Inferior parietal cortex (tissue), 1 donor: ENCODE measurements at regions not wholly inside any gene's neighbourhood (a gene's known extent, or its start where the extent isn't known, plus 50 kb on each side); places are given as distances from the start of the nearest gene placed in this dataset.

ENCODE experiments used
- DNase-seq: peaks from one replicate; pipeline ENCODE4 v3.0.0-alpha.2; 2016; ENCODE audit errors: extremely low spot score

DNA sequence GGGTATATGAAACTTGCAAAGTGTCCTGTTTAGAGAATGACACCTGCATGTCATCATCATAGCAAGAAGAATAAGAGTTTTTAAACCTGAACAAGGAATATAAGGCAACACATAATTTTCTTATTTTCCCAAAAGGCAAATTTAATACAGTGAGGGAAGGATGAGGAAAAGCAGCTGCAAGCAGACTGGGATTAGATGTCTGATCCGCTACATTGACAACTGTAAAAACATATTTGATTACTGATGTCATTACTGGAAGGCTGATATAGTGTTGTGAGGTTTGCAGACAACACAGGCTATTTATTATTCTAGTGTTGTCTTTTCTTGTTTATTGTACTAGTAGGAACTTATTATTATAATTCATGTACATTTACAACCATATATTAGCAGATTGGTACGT lies 528.7 kb downstream of the ZIC1 start:
- no peak for DNase-seq

DNA sequence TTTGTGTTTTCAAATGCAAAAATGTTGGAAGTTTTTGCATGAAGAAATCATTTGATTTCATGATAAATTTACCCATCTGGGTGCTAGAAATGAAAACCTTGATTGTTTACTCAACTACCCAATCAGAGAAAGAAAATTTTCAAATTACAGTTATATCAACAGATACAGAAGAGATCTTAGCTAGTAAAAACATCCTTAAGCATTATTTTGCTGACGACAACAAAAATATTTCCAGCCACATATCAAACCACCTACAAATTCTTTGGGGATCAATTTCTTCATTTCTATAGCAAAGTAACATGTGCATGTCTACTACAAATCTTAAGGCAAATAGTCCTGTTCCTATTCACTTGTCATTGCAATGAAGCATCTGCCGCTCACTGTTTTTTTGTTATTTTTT lies 530.3 kb downstream of the ZIC1 start:
- peak; percentile 45 for DNase-seq

DNA sequence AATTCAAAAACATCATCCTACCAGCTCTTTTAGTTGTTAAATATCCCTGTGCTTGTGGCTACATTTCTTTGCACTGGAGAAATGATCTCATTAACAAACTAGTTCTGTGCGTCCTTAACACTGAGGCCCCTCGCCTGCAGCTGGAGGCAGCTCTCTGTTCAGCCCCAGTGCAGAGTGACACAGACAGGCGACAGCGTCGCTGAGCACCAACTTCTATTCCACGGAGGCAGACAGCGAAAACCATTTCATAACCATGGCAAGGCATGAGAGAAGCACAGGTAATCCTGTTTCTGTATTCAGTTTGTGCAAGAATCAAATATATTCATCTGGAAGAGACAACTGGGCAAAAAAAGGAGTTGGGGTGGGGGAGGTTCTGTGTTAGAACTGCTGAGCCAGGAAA lies 530.7 kb downstream of the ZIC1 start:
- peak; percentile 58 for DNase-seq

DNA sequence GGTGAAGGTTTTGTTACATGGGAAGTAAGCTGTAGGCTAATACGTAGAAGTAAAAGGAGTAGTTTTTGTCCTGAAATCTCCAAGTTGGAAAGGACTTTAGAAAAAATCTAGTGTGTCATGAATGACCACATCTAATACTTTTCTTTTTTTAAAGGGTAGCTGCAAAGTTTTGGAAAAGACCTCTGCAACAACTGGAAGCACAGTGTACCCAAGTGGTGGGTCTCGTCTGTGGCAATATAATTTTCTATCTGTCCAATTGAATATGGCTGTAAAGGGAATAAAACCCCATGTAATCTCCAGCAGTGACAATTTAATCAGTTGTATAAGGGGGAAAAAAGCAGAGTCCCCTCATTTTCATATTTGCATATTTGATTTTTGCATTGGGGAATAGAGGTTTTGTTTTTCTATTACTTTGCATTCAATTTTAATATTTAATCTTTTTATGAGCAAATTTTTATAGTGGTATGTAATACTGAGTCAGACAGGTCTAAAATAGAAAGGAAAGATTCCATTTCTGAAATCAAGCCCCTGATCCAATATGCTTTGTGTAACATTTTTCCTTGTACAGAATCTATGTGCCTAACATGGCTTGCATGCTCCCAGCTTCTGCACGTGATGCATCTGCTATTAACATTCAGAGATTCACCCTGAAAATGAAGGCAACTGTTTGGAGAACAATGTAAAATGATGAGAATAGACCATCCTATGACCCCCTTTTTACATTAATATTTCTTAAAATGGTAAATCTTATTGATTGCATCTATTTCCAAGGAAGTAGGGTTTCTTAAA lies 531.4 kb downstream of the ZIC1 start:
- peak; percentile 48 for DNase-seq

DNA sequence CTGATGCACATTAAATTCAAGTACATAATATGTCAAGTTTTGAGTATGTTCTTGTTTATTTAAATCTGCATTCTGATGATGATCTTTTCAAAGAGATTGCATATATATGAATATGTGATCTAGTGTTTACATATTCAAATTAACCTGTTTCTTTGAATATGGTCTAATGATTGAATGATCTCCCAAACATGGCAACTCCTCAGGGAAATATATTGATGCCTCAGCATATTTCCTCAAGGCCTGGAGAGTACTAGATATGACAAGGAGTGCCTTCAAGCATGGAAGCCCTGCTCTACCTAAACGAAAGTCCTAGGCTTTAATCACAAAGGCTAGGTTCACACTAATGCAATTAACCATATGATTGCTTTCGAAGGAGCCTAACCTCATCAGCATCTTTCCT lies 532.8 kb downstream of the ZIC1 start:
- DNase-seq: peak; percentile 12

DNA sequence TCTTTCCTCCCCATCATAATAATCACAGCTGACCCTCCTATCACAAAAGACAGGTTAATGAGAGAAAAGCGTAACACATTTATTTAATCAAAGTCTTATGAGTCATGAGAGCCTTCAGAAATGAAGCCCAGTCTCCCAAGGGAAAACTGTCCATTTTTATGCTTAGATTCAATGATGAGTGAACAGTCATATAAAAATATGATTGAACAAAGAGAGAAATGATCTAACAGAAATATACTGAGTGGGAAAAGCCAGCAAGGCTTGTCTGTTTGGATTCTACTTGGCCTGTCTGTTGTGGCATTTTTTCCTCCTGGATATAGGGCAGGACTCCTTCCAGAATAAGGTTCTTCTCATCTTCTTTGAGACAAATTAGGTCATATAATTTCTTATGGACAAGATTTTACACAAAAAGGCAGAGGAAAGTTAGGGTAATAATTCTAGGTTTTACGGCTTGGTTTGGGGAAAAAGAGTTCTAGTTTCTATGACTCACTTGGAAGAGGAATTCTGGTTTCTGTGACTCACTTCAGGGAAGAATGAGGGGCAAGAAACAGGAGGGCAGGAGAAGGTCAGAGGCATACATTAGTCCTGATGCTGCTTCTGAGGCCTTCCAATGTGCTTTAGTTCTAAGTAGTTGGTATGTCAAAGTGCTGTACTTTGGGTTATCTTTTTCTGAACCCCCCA lies 534.2 kb downstream of the ZIC1 start:
- DNase-seq: no peak

DNA sequence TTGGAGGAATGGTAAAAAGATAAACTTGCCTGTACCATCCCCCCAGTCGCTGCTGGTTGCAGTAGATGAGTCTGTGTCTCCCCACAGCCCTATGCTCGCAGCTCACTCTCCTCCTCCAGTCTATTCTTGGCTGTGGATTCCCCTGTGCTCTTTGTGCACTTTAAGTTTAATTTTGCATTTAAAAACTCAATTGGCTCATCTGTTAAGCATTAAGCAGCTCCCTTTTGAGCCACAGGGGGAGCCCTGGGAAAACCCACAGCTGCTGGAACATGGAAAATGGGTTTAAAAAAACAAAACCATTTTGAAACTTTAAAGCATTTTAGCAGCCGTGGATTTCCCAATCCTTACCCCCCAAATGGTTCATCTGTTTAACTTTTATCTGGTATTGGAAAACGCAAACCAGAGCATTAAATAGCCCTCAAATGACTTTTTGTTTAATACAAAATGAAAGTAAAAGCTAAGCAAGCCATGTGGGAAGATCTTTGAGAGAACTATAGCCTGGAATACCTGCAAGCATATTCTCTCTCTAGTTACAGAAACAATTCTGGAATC lies 536.9 kb downstream of the ZIC1 start:
- peak; percentile 52 for DNase-seq

DNA sequence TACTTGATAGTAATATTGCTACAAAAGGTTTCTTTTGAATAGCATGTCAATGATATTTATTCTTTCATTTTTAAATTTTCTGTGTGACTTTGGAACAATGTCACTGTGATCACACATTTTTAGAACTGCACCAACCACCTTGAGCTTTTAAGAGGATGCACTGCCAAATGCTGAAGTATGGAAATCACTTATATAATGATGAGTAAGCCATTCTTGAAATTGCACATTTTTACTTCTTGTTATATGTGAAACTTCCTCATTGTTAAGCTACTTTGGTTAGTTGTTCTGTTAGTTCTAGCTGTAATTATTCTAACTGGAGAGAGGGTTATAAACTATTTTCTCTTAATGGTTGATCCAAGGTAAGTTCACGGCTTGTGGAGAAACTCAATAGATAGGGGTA lies 547.5 kb downstream of the ZIC1 start:
- DNase-seq: no peak

DNA sequence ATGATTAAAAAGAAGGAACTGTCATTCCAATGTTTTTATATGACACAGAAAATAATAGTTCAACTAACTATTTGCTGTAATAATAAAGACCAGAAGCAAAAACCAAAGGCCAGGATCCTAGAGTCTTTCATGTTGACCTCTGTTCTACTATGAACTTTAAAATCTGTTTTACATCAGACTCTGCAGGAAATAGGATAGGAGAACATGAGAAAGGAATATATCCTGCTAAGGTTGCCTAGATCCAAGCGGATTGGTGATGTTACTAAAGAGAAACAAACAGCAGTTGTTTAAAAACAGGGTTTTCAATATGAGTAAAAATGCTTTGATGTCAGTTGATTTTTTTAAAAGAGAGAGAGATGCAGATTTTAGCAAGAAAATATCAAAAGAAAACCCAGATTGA lies 549.6 kb downstream of the ZIC1 start:
- DNase-seq: no peak

DNA sequence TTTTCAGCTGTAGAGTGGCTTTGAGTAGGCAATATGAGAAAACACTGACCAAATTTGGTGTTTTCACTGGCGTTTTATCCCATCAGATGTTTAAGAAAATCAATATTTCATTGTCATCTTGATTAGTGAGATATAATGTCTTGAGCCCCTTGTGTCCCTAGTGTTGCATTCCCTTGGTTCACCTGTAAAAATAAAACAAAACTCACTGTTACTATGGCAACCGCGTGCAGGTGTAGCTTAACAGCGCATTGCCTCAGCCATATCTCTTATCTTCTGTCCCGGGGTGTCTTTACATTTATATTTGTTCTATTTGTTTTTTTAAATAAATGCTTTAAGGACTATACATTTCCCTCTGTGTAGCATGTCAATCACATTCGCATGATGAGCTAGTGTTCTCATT lies 551.6 kb downstream of the ZIC1 start:
- DNase-seq: no peak

DNA sequence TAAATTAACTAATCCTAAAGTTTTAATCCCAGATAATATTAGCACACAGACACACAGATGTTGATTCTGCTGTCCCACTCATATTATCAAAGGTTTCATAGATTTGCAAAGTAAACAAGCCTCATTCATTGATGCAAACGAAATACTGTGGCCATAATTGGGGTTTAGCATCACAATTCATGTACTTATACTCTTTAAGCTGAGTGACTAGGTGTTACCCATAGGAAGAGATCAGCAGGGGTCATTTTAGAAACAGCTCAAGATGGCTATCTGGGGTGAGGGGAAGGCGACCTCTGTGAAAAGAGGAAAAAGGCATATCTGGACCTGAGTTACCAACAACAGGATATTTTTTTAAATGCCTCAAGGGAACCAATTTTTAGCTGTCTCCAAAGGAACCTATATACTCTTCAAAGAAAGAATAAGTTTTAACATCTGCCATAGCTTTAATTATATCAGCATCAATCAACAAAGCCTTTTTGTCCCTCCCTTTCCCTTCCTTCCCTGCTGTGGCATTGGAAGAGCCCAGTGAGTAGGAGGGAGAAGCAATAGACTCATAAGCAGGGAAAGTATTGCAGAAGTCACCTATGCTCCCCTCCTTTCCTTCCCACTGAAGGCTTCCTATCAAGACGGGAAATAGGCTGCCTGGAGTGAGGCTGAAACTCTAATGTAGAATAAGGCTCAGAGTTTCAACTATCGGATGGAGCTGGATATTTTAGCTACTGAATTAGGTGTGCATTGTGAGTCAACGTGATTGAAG lies 553.4 kb downstream of the ZIC1 start:
- DNase-seq: no peak

DNA sequence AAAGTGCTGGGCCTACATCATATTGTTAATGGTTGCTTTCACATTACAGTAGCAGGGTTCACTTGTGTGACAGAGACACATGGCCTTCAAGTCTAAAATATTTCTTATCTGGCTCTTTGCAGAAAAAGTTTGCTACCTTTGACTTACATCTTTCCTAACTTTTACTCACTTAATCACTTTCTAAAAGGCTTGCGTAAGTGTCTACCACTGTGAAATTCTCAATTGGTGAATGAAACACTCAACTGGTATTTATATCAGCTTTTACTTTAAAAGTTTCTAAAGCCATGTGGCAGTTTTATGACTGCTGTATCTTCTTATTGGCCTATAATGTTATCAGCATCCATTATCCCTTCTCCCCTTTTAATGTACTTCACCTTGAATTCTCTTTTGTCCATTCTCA lies 554.5 kb downstream of the ZIC1 start:
- no peak for DNase-seq

DNA sequence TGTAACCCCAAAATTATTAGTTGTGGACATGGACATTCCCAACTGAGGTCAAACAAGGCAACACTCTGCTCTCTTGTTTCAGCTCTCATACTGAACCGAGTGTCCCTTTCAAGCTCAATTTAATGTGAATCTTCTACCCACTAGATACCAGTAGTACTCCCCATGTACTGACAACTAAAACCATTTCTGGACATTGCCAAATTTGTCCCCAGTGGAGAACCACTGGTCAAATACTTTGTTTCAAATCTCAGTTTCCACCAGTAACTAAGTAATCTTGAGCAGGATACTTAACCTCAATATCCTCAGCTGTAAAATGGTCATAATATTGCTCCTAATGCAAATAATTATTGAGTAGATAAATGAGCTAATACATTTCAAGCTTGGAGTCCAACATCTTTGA lies 566.0 kb downstream of the ZIC1 start:
- no peak for DNase-seq

DNA sequence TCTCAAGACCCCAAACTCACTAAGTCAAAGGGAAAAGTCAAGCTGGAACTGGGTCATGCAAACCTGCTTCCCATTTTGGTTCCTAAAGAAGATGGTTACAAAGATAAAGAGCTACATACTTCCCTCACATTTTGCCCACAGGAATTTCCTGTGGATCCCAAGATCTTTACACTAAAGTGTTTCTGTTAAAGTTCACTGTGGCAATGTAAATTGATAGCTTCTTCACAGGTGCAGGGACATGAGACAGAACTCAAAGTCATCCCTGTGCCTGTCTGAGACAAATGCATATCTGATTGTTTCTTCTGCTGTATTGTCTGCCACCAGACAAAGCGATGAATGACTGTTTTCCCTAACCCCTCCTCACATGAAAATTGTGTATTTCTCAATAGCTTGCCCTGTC lies 567.8 kb downstream of the ZIC1 start:
- DNase-seq: no peak

DNA sequence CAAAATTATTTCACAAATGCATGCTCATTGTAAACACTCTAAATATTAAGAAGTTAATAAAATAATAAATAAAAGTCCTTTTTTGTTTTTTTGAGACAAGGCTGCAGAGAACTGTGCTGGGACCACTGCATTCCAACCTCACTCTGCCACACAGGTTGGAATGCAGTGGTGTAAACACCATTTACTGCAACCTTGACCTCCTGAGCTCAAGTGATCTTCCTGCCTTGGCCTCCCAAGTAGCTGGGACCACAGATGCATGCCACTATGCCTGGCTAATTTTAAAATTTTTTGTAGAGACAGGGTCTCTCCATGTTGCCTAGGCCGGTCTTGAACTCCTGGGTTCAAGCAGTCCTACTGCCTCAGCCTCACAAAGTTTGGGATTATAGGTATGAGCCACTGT lies 578.4 kb downstream of the ZIC1 start:
- DNase-seq: no peak

DNA sequence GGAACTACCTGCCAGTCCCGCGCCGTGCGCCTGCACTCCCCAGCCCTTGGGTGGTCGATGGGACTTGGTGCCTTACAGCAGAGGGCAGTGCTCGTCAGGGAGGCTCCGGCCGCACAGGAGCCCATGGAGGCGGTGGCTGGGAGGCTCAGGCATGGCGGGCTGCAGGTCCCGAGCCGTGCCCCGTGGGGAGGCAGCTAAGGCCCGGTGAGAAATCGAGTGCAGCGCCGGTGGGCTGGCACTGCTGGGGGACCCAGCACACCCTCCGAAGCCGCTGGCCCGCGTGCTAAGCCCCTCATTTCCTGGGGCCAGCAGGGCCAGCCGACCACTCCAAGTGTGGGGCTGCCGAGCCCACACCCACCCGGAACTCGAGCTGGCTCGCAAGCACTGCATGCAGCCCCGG lies 580.2 kb downstream of the ZIC1 start:
- DNase-seq: no peak

DNA sequence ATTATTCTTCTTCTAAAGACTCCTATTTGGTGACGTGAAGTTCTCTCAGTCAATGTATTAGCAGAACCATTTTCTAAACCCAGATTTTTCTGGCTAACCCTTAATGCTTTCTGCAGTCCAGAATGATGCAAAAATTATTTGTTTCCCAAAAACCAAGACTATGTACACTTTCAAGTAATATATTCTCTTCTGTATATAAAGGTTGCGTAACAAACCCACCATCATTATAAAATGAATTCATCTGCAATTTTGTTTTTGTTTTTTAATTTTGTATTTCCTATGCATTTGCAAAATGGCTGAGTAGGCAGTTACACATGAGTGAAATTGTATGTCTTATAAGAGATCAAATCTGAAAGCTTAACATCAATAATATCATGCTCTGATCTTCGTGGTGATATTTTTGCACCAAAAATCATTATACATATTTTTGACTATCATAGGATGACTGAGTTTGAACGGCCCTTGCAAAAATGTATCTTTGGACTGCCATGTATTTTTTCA lies 593.6 kb downstream of the ZIC1 start:
- no peak for DNase-seq

DNA sequence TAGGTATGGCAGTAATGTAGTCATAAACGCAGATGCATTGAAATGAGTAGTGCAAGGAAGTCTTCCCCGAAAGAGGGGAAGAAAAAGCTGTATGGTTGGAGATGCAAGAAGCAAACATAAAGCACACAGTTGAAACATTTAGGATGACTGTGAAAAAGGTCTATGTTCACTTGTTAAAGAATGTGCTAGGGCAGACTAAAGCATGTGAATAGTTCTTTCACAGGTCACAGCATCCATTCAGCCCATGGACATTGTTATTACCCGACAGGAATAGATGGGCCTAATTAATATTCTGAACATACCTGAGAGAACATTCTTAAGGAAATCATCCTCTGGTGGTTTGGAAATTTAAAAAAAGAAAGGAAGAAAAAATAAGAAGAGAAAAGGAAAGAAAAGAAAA lies 595.2 kb downstream of the ZIC1 start:
- no peak for DNase-seq

DNA sequence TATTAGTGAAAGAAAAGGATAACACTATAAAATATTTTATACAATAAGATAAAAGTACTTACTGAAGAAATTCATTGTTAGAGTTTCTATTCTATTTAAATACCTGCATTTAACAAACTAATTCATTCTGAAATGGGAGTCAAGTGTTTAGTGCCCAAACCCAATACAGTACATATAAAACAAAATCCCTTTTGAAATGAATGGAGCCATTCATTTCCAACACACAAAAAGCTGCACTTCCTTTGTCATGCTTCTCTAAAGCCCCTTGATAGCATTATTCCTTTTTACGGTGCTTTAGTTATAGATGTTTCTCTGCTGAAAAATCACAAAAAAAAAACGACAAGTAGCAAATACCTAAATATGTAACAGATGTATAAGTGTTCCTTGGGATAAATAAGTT lies 596.3 kb downstream of the ZIC1 start:
- no peak for DNase-seq

DNA sequence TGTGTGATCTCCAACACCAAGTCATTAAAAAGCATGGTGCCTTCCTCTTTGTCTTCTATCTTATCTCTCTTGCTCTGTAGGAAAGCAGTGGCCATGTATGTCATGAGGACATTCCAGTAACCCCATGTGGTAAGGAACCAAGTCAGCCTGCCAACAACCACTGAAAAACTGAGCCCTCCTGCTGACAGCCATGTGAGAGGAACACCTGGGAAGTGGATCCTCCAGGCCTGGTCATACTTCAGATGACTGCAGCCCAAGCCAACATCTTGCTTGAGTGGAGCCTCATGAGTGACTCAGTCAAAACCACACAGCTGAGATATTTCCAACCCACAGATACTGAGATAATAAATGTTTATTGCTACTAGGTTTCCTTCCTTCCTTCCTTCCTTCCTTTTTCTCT lies 597.3 kb downstream of the ZIC1 start:
- DNase-seq: no peak

DNA sequence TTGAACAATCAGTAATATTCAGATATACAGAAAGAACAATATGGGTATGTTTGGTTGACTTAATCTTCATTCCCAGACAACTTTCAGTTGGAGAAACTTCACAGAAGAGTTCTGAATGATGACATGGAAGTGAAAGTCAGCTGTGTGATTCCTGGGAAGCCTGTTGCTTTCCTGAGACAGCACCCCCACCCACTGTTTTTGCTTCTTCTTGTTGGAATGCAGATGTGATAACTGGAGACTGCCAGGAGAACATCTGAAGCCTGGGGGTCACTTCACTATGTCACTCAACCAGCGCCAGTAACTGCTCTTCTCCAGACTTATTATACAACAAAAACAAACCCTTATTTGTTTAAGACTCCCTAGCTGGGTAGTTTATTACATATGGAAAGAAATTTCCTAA lies 599.4 kb downstream of the ZIC1 start:
- no peak for DNase-seq

DNA sequence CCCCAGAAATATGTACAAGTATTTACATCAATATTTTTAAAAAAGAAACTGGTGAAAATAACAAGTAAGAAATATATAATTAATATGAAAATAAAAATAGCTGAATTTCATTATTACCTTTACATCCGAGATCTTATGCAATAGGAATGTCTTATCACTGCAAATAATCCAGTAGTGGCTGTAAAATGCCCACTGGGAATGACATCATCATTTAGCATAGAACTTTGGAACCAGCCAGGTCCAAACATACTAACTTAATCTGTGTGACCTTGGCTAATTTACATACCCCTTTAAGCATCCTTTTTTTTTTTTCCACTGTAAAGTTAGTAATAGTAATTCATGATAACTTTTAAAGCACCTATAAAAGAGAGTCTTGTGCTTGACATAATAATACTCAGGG lies 611.7 kb downstream of the ZIC1 start:
- no peak for DNase-seq
